ENCODE measurements at regions not wholly inside any gene's neighbourhood (a gene's known extent, or its start where the extent isn't known, plus 50 kb on each side); places are given as distances from the start of the nearest gene placed in this dataset.
"Not testable (repeated sequence)": the region's sequence is repeated elsewhere in the genome, so short reads cannot be mapped to it uniquely, and the experiment has no call there.

- H3K4me1 ChIP-seq (ENCODE audit: control insufficient read depth in 3 of 3, insufficient read depth in 3 of 3, low read length in 3 of 3), result no peaks in the 10 kb centered on the region
- H3K36me3 ChIP-seq (ENCODE audit: control insufficient read depth in 3 of 3, insufficient read depth in 3 of 3, low read length in 3 of 3), result no peaks in the 10 kb centered on the region
- no peak overlapping the region for H3K27ac ChIP-seq (ENCODE audit: low read depth, low read length)
- no peak overlapping the region for H3K9ac ChIP-seq (ENCODE audit: low read depth in 1 of 3, low read length in 3 of 3)
- H3K9me3 ChIP-seq (ENCODE audit: control insufficient read depth in 3 of 3, low read length in 3 of 3), result no peaks in the 10 kb centered on the region
- H3K27me3 ChIP-seq (ENCODE audit: control insufficient read depth in 3 of 3, insufficient read depth in 3 of 3, low read length in 3 of 3), result no peaks in the 10 kb centered on the region
- no peak overlapping the region for H3K4me3 ChIP-seq (ENCODE audit: low read length in 3 of 3)
These were observed 177.6 kb upstream of the ST8SIA4 start for GRCh38 chr5:101080462-101081240.

DNA sequence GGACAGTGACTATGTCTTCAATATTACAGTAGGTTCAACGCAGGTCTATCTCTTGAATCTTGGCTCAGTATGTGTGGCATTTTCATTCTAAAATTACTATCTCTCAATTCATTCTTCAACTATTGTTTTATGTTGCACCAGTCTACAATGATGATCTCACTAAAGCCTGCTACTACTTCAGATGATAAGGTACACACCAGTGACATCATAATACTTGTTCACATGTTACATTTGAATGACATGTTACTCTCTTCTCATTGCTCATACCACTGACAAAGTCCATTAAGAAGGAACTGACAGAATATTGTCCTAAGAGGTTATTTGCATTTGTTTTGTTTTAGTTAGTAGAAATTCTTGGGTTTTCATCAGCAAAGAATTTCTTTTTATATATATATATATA lies 165.2 kb upstream of the ST8SIA4 start:
- no peaks in the 10 kb centered on the region for H3K27me3 ChIP-seq (ENCODE audit: control insufficient read depth in 3 of 3, insufficient read depth in 3 of 3, low read length in 3 of 3)
- H3K4me3 ChIP-seq (ENCODE audit: low read length in 3 of 3), result no peak overlapping the region
- H3K27ac ChIP-seq (ENCODE audit: low read depth, low read length), result no peak overlapping the region
- no peaks in the 10 kb centered on the region for H3K36me3 ChIP-seq (ENCODE audit: control insufficient read depth in 3 of 3, insufficient read depth in 3 of 3, low read length in 3 of 3)
- no peak overlapping the region for H3K9ac ChIP-seq (ENCODE audit: low read depth in 1 of 3, low read length in 3 of 3)
- no peaks in the 10 kb centered on the region for H3K9me3 ChIP-seq (ENCODE audit: control insufficient read depth in 3 of 3, low read length in 3 of 3)
- H3K4me1 ChIP-seq (ENCODE audit: control insufficient read depth in 3 of 3, insufficient read depth in 3 of 3, low read length in 3 of 3), result no peaks in the 10 kb centered on the region

DNA sequence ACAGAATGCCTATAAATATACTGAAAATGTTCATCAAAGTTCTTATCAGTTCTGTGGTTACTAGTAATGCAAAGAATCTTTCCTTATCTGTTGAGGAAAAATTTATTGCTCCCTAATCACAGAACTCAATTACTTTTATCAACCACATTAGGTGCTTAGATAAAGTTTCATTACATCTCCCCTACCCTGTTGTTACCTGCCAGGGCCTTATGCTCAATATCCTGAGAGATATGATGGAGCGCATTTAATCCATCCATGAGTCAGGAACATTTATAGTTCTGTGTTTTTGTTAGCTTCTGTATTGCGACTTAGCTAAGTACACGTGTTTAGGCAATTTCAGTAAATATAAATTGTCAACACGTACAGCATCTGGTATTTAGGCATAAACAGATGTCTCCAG lies 164.3 kb upstream of the ST8SIA4 start:
- no peaks in the 10 kb centered on the region for H3K9me3 ChIP-seq (ENCODE audit: control insufficient read depth in 3 of 3, low read length in 3 of 3)
- H3K9ac ChIP-seq (ENCODE audit: low read depth in 1 of 3, low read length in 3 of 3), result no peak overlapping the region
- no peak overlapping the region for H3K4me3 ChIP-seq (ENCODE audit: low read length in 3 of 3)
- no peaks in the 10 kb centered on the region for H3K27me3 ChIP-seq (ENCODE audit: control insufficient read depth in 3 of 3, insufficient read depth in 3 of 3, low read length in 3 of 3)
- H3K4me1 ChIP-seq (ENCODE audit: control insufficient read depth in 3 of 3, insufficient read depth in 3 of 3, low read length in 3 of 3), result no peaks in the 10 kb centered on the region
- H3K36me3 ChIP-seq (ENCODE audit: control insufficient read depth in 3 of 3, insufficient read depth in 3 of 3, low read length in 3 of 3), result no peaks in the 10 kb centered on the region
- no peak overlapping the region for H3K27ac ChIP-seq (ENCODE audit: low read depth, low read length)

DNA sequence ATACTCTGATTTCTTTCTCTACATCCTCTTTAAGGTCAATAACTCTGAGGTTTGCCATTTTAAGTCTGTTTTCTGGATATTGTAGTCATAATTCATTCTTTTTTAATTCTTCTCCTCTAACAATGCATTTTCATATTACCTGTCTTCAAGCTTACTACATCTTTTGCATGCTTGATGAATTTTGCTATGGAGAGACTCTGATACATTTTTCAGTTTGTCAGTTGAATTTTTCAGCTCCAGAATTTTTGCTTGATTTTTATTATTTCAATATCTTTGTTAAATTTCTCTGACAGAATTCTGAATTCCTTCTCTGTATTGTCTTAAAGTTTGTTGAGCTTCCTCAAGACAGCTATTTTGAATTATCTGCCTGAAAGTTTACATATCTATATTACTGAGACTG lies 159.8 kb upstream of the ST8SIA4 start:
- Histone ChIP-seq H3K9me3 (ENCODE audit: control insufficient read depth in 3 of 3, low read length in 3 of 3) (no peaks in the 10 kb centered on the region), H3K27ac (ENCODE audit: low read depth, low read length) (no peak overlapping the region), H3K4me1 (ENCODE audit: control insufficient read depth in 3 of 3, insufficient read depth in 3 of 3, low read length in 3 of 3) (no peaks in the 10 kb centered on the region), H3K36me3 (ENCODE audit: control insufficient read depth in 3 of 3, insufficient read depth in 3 of 3, low read length in 3 of 3) (no peaks in the 10 kb centered on the region), H3K4me3 (ENCODE audit: low read length in 3 of 3) (no peak overlapping the region), H3K9ac (ENCODE audit: low read depth in 1 of 3, low read length in 3 of 3) (no peak overlapping the region), H3K27me3 (ENCODE audit: control insufficient read depth in 3 of 3, insufficient read depth in 3 of 3, low read length in 3 of 3) (no peaks in the 10 kb centered on the region)

GRCh38 chr5:101047181-101047580 lies 144.1 kb upstream of the ST8SIA4 start:
- no peaks in the 10 kb centered on the region for H3K9me3 ChIP-seq (ENCODE audit: control insufficient read depth in 3 of 3, low read length in 3 of 3)
- H3K36me3 ChIP-seq (ENCODE audit: control insufficient read depth in 3 of 3, insufficient read depth in 3 of 3, low read length in 3 of 3), result no peaks in the 10 kb centered on the region
- H3K4me1 ChIP-seq (ENCODE audit: control insufficient read depth in 3 of 3, insufficient read depth in 3 of 3, low read length in 3 of 3), result no peaks in the 10 kb centered on the region
- H3K9ac ChIP-seq (ENCODE audit: low read depth in 1 of 3, low read length in 3 of 3), result no peak overlapping the region
- H3K4me3 ChIP-seq (ENCODE audit: low read length in 3 of 3), result no peak overlapping the region
- H3K27me3 ChIP-seq (ENCODE audit: control insufficient read depth in 3 of 3, insufficient read depth in 3 of 3, low read length in 3 of 3), result no peaks in the 10 kb centered on the region
- H3K27ac ChIP-seq (ENCODE audit: low read depth, low read length), result no peak overlapping the region

DNA sequence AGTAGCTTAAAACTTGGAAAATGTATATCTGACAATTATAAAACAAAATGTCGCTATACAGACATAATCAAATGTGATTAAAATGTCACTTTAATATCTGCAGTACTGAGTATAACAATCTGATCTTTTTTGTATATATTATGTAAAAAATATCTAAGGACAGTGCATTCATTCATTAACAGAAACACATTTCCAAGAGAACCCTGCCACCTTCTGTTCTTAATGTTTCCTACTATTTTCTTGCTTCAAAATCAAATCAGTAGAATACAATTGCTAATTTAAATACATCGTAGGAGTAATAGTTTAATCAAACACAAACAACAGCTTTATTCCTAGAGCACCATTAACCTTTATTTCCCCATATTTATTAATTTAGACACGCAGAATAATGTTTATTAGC lies 142.6 kb upstream of the ST8SIA4 start:
- H3K4me1 ChIP-seq (ENCODE audit: control insufficient read depth in 3 of 3, insufficient read depth in 3 of 3, low read length in 3 of 3), result no peaks in the 10 kb centered on the region
- no peak overlapping the region for H3K4me3 ChIP-seq (ENCODE audit: low read length in 3 of 3)

GRCh38 chr5:101040002-101040401 lies 136.9 kb upstream of the ST8SIA4 start:
- not testable (repeated sequence) for H3K4me3 ChIP-seq (ENCODE audit: low read length in 3 of 3); H3K4me1 ChIP-seq (ENCODE audit: control insufficient read depth in 3 of 3, insufficient read depth in 3 of 3, low read length in 3 of 3); H3K9me3 ChIP-seq (ENCODE audit: control insufficient read depth in 3 of 3, low read length in 3 of 3); H3K27ac ChIP-seq (ENCODE audit: low read depth, low read length); H3K9ac ChIP-seq (ENCODE audit: low read depth in 1 of 3, low read length in 3 of 3); H3K36me3 ChIP-seq (ENCODE audit: control insufficient read depth in 3 of 3, insufficient read depth in 3 of 3, low read length in 3 of 3); H3K27me3 ChIP-seq (ENCODE audit: control insufficient read depth in 3 of 3, insufficient read depth in 3 of 3, low read length in 3 of 3)

More for the DNA sequence above, 142.6 kb upstream of the ST8SIA4 start:
- H3K9me3 ChIP-seq (ENCODE audit: control insufficient read depth in 3 of 3, low read length in 3 of 3), result no peaks in the 10 kb centered on the region
- no peaks in the 10 kb centered on the region for H3K36me3 ChIP-seq (ENCODE audit: control insufficient read depth in 3 of 3, insufficient read depth in 3 of 3, low read length in 3 of 3)
- no peak overlapping the region for H3K27ac ChIP-seq (ENCODE audit: low read depth, low read length)
- no peak overlapping the region for H3K9ac ChIP-seq (ENCODE audit: low read depth in 1 of 3, low read length in 3 of 3)
- no peaks in the 10 kb centered on the region for H3K27me3 ChIP-seq (ENCODE audit: control insufficient read depth in 3 of 3, insufficient read depth in 3 of 3, low read length in 3 of 3)

DNA sequence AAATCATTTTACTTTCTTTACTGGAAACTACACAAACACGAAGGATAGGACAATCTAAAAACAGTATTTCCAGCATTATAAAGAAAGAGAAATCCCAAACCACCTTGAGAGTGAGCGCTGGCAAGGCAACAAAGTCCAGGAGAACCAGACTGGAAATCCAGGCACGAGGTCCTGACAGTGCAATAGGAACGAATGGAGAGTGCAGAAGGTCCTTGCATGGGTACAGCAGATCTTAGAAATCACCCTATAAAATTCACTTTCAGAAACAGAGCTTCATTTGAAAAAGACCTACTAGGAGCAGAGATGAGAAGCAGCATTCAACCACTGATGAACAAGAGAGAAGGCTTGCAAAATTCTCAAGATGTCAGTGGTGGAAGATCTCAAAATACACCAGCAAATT lies 133.7 kb upstream of the ST8SIA4 start:
- no peaks in the 10 kb centered on the region for H3K9me3 ChIP-seq (ENCODE audit: control insufficient read depth in 3 of 3, low read length in 3 of 3)
- H3K4me3 ChIP-seq (ENCODE audit: low read length in 3 of 3), result no peak overlapping the region
- no peak overlapping the region for H3K9ac ChIP-seq (ENCODE audit: low read depth in 1 of 3, low read length in 3 of 3)
- no peaks in the 10 kb centered on the region for H3K4me1 ChIP-seq (ENCODE audit: control insufficient read depth in 3 of 3, insufficient read depth in 3 of 3, low read length in 3 of 3)
- no peaks in the 10 kb centered on the region for H3K27me3 ChIP-seq (ENCODE audit: control insufficient read depth in 3 of 3, insufficient read depth in 3 of 3, low read length in 3 of 3)
- H3K36me3 ChIP-seq (ENCODE audit: control insufficient read depth in 3 of 3, insufficient read depth in 3 of 3, low read length in 3 of 3), result no peaks in the 10 kb centered on the region
- H3K27ac ChIP-seq (ENCODE audit: low read depth, low read length), result no peak overlapping the region

DNA sequence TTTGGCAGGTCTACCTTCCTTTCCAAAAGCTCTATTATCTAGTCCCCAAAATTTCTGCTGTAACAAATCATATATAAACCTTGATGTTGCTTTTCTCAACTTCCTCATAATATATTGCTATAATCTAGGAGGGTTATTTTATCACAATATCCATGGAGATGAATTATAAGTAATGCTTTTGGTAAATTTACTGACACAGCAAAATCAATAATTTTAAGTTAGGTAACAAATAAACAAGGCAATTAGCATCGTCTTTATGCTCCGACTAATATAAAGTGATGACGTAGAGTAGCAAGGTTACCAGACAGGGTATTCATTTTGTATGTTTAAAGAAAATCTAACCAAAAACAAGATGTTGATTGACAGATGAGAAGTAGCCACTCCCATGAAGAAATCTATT lies 132.3 kb upstream of the ST8SIA4 start:
- Histone ChIP-seq H3K9ac (ENCODE audit: low read depth in 1 of 3, low read length in 3 of 3) (no peak overlapping the region), H3K36me3 (ENCODE audit: control insufficient read depth in 3 of 3, insufficient read depth in 3 of 3, low read length in 3 of 3) (no peaks in the 10 kb centered on the region), H3K4me1 (ENCODE audit: control insufficient read depth in 3 of 3, insufficient read depth in 3 of 3, low read length in 3 of 3) (no peaks in the 10 kb centered on the region), H3K9me3 (ENCODE audit: control insufficient read depth in 3 of 3, low read length in 3 of 3) (no peaks in the 10 kb centered on the region), H3K4me3 (ENCODE audit: low read length in 3 of 3) (no peak overlapping the region), H3K27me3 (ENCODE audit: control insufficient read depth in 3 of 3, insufficient read depth in 3 of 3, low read length in 3 of 3) (no peaks in the 10 kb centered on the region), H3K27ac (ENCODE audit: low read depth, low read length) (no peak overlapping the region)

DNA sequence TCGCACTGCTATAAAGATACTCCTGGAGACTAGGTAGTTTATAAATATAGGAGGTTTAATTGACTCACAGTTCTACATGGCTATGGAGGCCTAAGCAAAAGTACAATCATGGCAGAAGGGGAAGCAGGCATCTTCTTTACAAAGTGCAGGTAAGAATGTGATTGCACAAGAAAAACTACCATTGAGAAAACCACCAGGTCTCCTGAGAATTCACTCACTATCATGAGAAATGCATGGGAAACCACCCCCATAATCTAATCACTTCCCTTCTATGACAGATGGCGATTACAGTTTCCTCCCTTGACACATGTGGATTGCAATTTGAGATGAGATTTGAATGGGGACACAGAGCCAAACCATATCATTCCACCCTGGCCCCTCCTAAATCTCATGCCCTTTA lies 121.2 kb upstream of the ST8SIA4 start:
- H3K4me1 ChIP-seq (ENCODE audit: control insufficient read depth in 3 of 3, insufficient read depth in 3 of 3, low read length in 3 of 3), result no peaks in the 10 kb centered on the region
- no peaks in the 10 kb centered on the region for H3K36me3 ChIP-seq (ENCODE audit: control insufficient read depth in 3 of 3, insufficient read depth in 3 of 3, low read length in 3 of 3)
- no peak overlapping the region for H3K9ac ChIP-seq (ENCODE audit: low read depth in 1 of 3, low read length in 3 of 3)

More for the DNA sequence above, 121.2 kb upstream of the ST8SIA4 start:
- no peaks in the 10 kb centered on the region for H3K27me3 ChIP-seq (ENCODE audit: control insufficient read depth in 3 of 3, insufficient read depth in 3 of 3, low read length in 3 of 3)
- no peak overlapping the region for H3K27ac ChIP-seq (ENCODE audit: low read depth, low read length)
- H3K9me3 ChIP-seq (ENCODE audit: control insufficient read depth in 3 of 3, low read length in 3 of 3), result no peaks in the 10 kb centered on the region
- H3K4me3 ChIP-seq (ENCODE audit: low read length in 3 of 3), result no peak overlapping the region
